ENCODE measurements at regions not wholly inside any gene's neighbourhood (a gene's known extent, or its start where the extent isn't known, plus 50 kb on each side); places are given as distances from the start of the nearest gene placed in this dataset.
A peak's percentile ranks its signal among the peaks of the same experiment; 100 is the strongest.

- no peak for TF ChIP-seq PRDM10 (IDR thresholded peaks at IDR 0.05; ENCODE audit: partially characterized antibody)
- TF ChIP-seq HDAC3 (IDR thresholded peaks at IDR 0.05; ENCODE audit: borderline replicate concordance, partially characterized antibody) = no peak
- no peak; the same call in 1 of the 2 replicates for TF ChIP-seq HDAC8 (tag; IDR thresholded peaks at IDR 0.05)
- TF ChIP-seq ZNF280A (IDR thresholded peaks at IDR 0.05; ENCODE audit: low read depth, partially characterized antibody) = no peak
- no peak for TF ChIP-seq HNRNPLL (IDR thresholded peaks at IDR 0.05; ENCODE audit: low read depth, low read length, poor library complexity, severe bottlenecking)
- no peak for TF ChIP-seq HDAC2 (IDR thresholded peaks at IDR 0.05)
- no peak for TF ChIP-seq NFYB (IDR thresholded peaks at IDR 0.05; ENCODE audit: extremely low read depth, insufficient read length)
- TF ChIP-seq ZNF75A (CRISPR knock-in tag; IDR thresholded peaks at IDR 0.05) = no peak
- no peak for TF ChIP-seq MAFG (tag; conservative IDR thresholded peaks at IDR 0.05)
- 0 out of 2 replicates have a peak, but pooled peaks have one; percentile 5 for TF ChIP-seq EP400 (IDR thresholded peaks at IDR 0.05)
- TF ChIP-seq E2F8 (IDR thresholded peaks at IDR 0.05; ENCODE audit: low read depth, partially characterized antibody) = no peak
- TF ChIP-seq ZBTB34 (CRISPR knock-in tag; IDR thresholded peaks at IDR 0.05) = no peak
- TF ChIP-seq UBTF (IDR thresholded peaks at IDR 0.05; ENCODE audit: borderline replicate concordance in 1 of 2, low read depth in 2 of 2, low read length in 2 of 2) = 0 out of 4 replicates have a peak, but pooled peaks of 1 of the 2 experiments have one; percentile 7
Measured at GRCh38 chr6:30813631-30814145, 69.3 kb upstream of the IER3 start (continued).

Measured in K562 (cell line).